H1 (cell line): ENCODE measurements at regions not wholly inside any gene's neighbourhood (a gene's known extent, or its start where the extent isn't known, plus 50 kb on each side); places are given as distances from the start of the nearest gene placed in this dataset.

ENCODE experiments used
- BACH1 ChIP-seq: IDR thresholded peaks from 2 replicates; pipeline ENCODE4 v1.6.1; 2012; ENCODE audit warnings: low read length, improper control_type of control experiment
- CBX5 ChIP-seq: fragments of 300-800, 300-1000 bp; sonication (generic); IDR thresholded peaks from 2 replicates; pipeline ENCODE4 v1.7.1; 2016; ENCODE audit warnings: antibody characterized with exemption, low read length, low read depth
- CHD1 ChIP-seq: IDR thresholded peaks from 2 replicates; pipeline ENCODE4 v1.6.1; 2012; ENCODE audit warnings: low read depth, low read length, improper control_type of control experiment
- CHD2 ChIP-seq: IDR thresholded peaks from 2 replicates; pipeline ENCODE4 v1.6.1; 2012; ENCODE audit warnings: low read length, improper control_type of control experiment
- CTCF ChIP-seq, 3 experiments: IDR thresholded peaks; 1 replicate in 2 of 3; 2 replicates in 1 of 3; pipeline versions ENCODE4 v1.5.1 to v1.6.1; 2011; ENCODE audit warnings: low read length in 3 of 3, mild to moderate bottlenecking in 3 of 3, inconsistent platforms in 2 of 3, low read depth in 1 of 3, moderate library complexity in 1 of 3; ENCODE audit not compliant: insufficient read depth in 1 of 3; ENCODE audit errors: control extremely low read depth in 1 of 3
- EZH2 ChIP-seq: fragments of 200-600 bp; sonication (generic); IDR thresholded peaks from 2 replicates; pipeline ENCODE4 v1.7.1; 2012; ENCODE audit warnings: low read depth, mild to moderate bottlenecking, moderate library complexity, low read length, inconsistent platforms; ENCODE audit not compliant: severe bottlenecking
- GABPA ChIP-seq: IDR thresholded peaks from 2 replicates; pipeline ENCODE4 v1.6.1; 2011; ENCODE audit warnings: mild to moderate bottlenecking, low read length, moderate library complexity, borderline replicate concordance; ENCODE audit not compliant: insufficient read depth
- GTF2F1 ChIP-seq: IDR thresholded peaks from 2 replicates; pipeline ENCODE4 v1.6.1; 2012; ENCODE audit warnings: low read depth, low read length, improper control_type of control experiment, borderline replicate concordance
- KDM5A ChIP-seq: fragments of 200-600 bp; IDR thresholded peaks from 2 replicates; pipeline ENCODE4 v1.7.1; 2012; ENCODE audit warnings: mild to moderate bottlenecking, low read length, inconsistent platforms, mixed read lengths
- NANOG ChIP-seq: IDR thresholded peaks from 2 replicates; pipeline ENCODE4 v1.6.1; 2011; ENCODE audit warnings: low read length, low read depth, mild to moderate bottlenecking, inconsistent platforms; ENCODE audit not compliant: insufficient read depth, poor library complexity, severe bottlenecking
- NRF1 ChIP-seq: IDR thresholded peaks from 2 replicates; pipeline ENCODE4 v1.6.1; 2011; ENCODE audit warnings: mild to moderate bottlenecking, low read depth, low read length, improper control_type of control experiment
- POLR2A ChIP-seq, 2 experiments: IDR thresholded peaks; 1 replicate in 1 of 2; 2 replicates in 1 of 2; pipeline ENCODE4 v1.6.1; 2011; ENCODE audit warnings: low read depth in 2 of 2, low read length in 2 of 2, mild to moderate bottlenecking in 2 of 2; ENCODE audit errors: control extremely low read depth in 1 of 2
- POLR2AphosphoS5 ChIP-seq: IDR thresholded peaks from 2 replicates; pipeline ENCODE4 v1.6.1; 2011; ENCODE audit warnings: low read depth, low read length
- ZNF274 ChIP-seq: IDR thresholded peaks from 2 replicates; pipeline ENCODE4 v1.7.0; 2012; ENCODE audit warnings: low read length, borderline replicate concordance; ENCODE audit errors: extremely low read depth

GRCh38 chr11:110958216-110958615 is 246.0 kb upstream of the ARHGAP20 start:
- no peak for TF ChIP-seq CHD1
- TF ChIP-seq CTCF (IDR thresholded peaks at IDR 0.05; ENCODE audit: control extremely low read depth in 1 of 3, insufficient read depth in 1 of 3, low read depth in 1 of 3, low read length in 3 of 3): no peak
- TF ChIP-seq GABPA: no peak
- TF ChIP-seq POLR2AphosphoS5: no peak
- TF ChIP-seq GTF2F1: no peak
- TF ChIP-seq POLR2A (IDR thresholded peaks at IDR 0.05; ENCODE audit: control extremely low read depth in 1 of 2, low read depth in 2 of 2, low read length in 2 of 2): no peak
- no peak for TF ChIP-seq CBX5
- TF ChIP-seq NRF1: no peak
- TF ChIP-seq ZNF274: no peak
- no peak for TF ChIP-seq NANOG
- TF ChIP-seq EZH2: no peak
- no peak for TF ChIP-seq BACH1
- no peak for TF ChIP-seq CHD2
- TF ChIP-seq KDM5A: no peak
